Neural cell (in vitro differentiated cells): ENCODE measurements at regions not wholly inside any gene's neighbourhood (a gene's known extent, or its start where the extent isn't known, plus 50 kb on each side); places are given as distances from the start of the nearest gene placed in this dataset.

Source experiments
- H2AFZ ChIP-seq: fragments of 200-600, 300-800 bp; sonication (generic), shearing (Covaris generic); 2 replicates; pipeline ENCODE4 v1.6.0; 2014; ENCODE audit warnings: low read depth, mild to moderate bottlenecking, antibody characterized with exemption, low read length, moderate library complexity
- H3F3A ChIP-seq: fragments of 200-600 bp; shearing (Covaris generic); 2 replicates; pipeline ENCODE4 v1.6.1; 2016; ENCODE audit warnings: mild to moderate bottlenecking, moderate library complexity, mixed read lengths, antibody characterized with exemption, low read length; ENCODE audit not compliant: insufficient read depth, poor library complexity, severe bottlenecking
- H3K27ac ChIP-seq: fragments of 200-600, 300-800 bp; sonication (generic), shearing (Covaris generic); 2 replicates; pipeline ENCODE4 v1.5.1; 2014; ENCODE audit warnings: mild to moderate bottlenecking, low read length, moderate library complexity
- H3K27me3 ChIP-seq: fragments of 300-800, 200-600 bp; sonication (generic), shearing (Covaris generic); 2 replicates; pipeline ENCODE4 v1.6.0; 2014; ENCODE audit warnings: mild to moderate bottlenecking, low read depth, low read length, moderate library complexity; ENCODE audit not compliant: insufficient read depth
- H3K36me3 ChIP-seq: fragments of 300-800, 200-600 bp; sonication (generic), shearing (Covaris generic); 2 replicates; pipeline ENCODE4 v1.5.1; 2014; ENCODE audit warnings: mild to moderate bottlenecking, antibody characterized with exemption, low read length, moderate library complexity; ENCODE audit not compliant: insufficient read depth
- H3K4me2 ChIP-seq: fragments of 300-800, 200-600 bp; sonication (generic), shearing (Covaris generic); 2 replicates; pipeline ENCODE4 v1.6.0; 2014; ENCODE audit warnings: mild to moderate bottlenecking, low read length
- H3K4me3 ChIP-seq: fragments of 300-800, 200-600 bp; sonication (generic), shearing (Covaris generic); 2 replicates; pipeline ENCODE4 v1.5.1; 2014; ENCODE audit warnings: mild to moderate bottlenecking, low read length, moderate library complexity
- H3K79me2 ChIP-seq: fragments of 200-600 bp; shearing (Covaris generic); replicated peaks from 2 replicates; pipeline ENCODE4 v1.6.0; 2014; ENCODE audit warnings: mild to moderate bottlenecking, low read length, moderate library complexity; ENCODE audit not compliant: insufficient read depth
- H3K9ac ChIP-seq: fragments of 300-800, 200-600 bp; sonication (generic), shearing (Covaris generic); 2 replicates; pipeline ENCODE4 v1.6.1; 2016; ENCODE audit warnings: mild to moderate bottlenecking, low read length, mixed read lengths
- H3K9me2 ChIP-seq: fragments of 200-600 bp; shearing (Covaris generic); 2 replicates; pipeline ENCODE4 v1.6.1; 2016; ENCODE audit warnings: mild to moderate bottlenecking, low read length, mixed read lengths; ENCODE audit not compliant: insufficient read depth
- H3K9me3 ChIP-seq: fragments of 200-600, 300-800 bp; sonication (generic), shearing (Covaris generic); 2 replicates; pipeline ENCODE4 v1.6.1; 2016; ENCODE audit warnings: mild to moderate bottlenecking, mixed run types, low read length, moderate library complexity, mixed read lengths
- H4K20me1 ChIP-seq: fragments of 200-600 bp; shearing (Covaris generic); 2 replicates; pipeline ENCODE4 v1.6.1; 2016; ENCODE audit warnings: mild to moderate bottlenecking, mixed run types; ENCODE audit not compliant: insufficient read depth
- CTCF ChIP-seq: fragments of 450-650 bp; IDR thresholded peaks from 2 replicates; pipeline ENCODE4 v1.5.1; 2014; ENCODE audit warnings: antibody characterized with exemption, mild to moderate bottlenecking, moderate library complexity; ENCODE audit not compliant: poor library complexity, severe bottlenecking
- EP300 ChIP-seq: fragments of 450-650 bp; conservative IDR thresholded peaks from 2 replicates; pipeline ENCODE4 v1.6.1; 2014; ENCODE audit warnings: antibody characterized with exemption, mild to moderate bottlenecking, moderate library complexity; ENCODE audit not compliant: poor library complexity, severe bottlenecking
- EZH2 ChIP-seq: fragments of 200-600, 300-800 bp; shearing (Covaris generic), sonication (generic); IDR thresholded peaks from 2 replicates; pipeline ENCODE4 v1.6.1; 2014; ENCODE audit warnings: antibody characterized with exemption, low read length, borderline replicate concordance, mild to moderate bottlenecking; ENCODE audit not compliant: insufficient read depth, poor library complexity, severe bottlenecking
- MXI1 ChIP-seq: fragments of 450-650 bp; conservative IDR thresholded peaks from 2 replicates; pipeline ENCODE4 v1.6.1; 2014; ENCODE audit warnings: antibody characterized with exemption, mild to moderate bottlenecking; ENCODE audit not compliant: poor library complexity, severe bottlenecking
- POLR2AphosphoS5 ChIP-seq: IDR thresholded peaks from 2 replicates; pipeline ENCODE4 v1.6.1; 2012
- RAD21 ChIP-seq: fragments of 450-650 bp; conservative IDR thresholded peaks from 2 replicates; pipeline ENCODE4 v1.6.1; 2014; ENCODE audit warnings: antibody characterized with exemption, mild to moderate bottlenecking, moderate library complexity
- REST ChIP-seq: IDR thresholded peaks from 2 replicates; pipeline ENCODE4 v1.6.1; 2012; ENCODE audit warnings: borderline replicate concordance
- SMC3 ChIP-seq: fragments of 450-650 bp; conservative IDR thresholded peaks from 2 replicates; pipeline ENCODE4 v1.6.1; 2014; ENCODE audit warnings: antibody characterized with exemption, mild to moderate bottlenecking, moderate library complexity; ENCODE audit not compliant: poor library complexity
- TAF1 ChIP-seq: IDR thresholded peaks from 2 replicates; pipeline ENCODE4 v1.6.1; 2012; ENCODE audit warnings: low read depth

- TF ChIP-seq MXI1 (no peak), EZH2 (no peak), REST (no peak)
- Histone ChIP-seq H3K9me2 (no peaks in the 10 kb centered on the region), H3K4me2 (no peak overlapping the region), H3K9ac (no peak overlapping the region), H3K9me3 (no peaks in the 10 kb centered on the region), H3F3A (peaks cover 7% of the 10 kb centered on the region), H3K27ac (no peak overlapping the region), H3K79me2 (no peaks in the 10 kb centered on the region), H3K27me3 (no peaks in the 10 kb centered on the region), H2AFZ (no peak overlapping the region), H4K20me1 (no peaks in the 10 kb centered on the region), H3K4me3 (no peak overlapping the region), H3K36me3 (no peaks in the 10 kb centered on the region)
These were observed 181.6 kb upstream of the MBNL1 start for GRCh38 chr3:152087153-152087552.

GRCh38 chr3:152089528-152089927 lies 179.2 kb upstream of the MBNL1 start:
- Histone ChIP-seq H3K4me3 (no peak overlapping the region), H2AFZ (no peak overlapping the region), H3K27me3 (no peaks in the 10 kb centered on the region), H3K9me2 (no peaks in the 10 kb centered on the region), H3K27ac (peak overlapping the region; percentile 15), H3K9me3 (no peaks in the 10 kb centered on the region), H4K20me1 (no peaks in the 10 kb centered on the region), H3K79me2 (no peaks in the 10 kb centered on the region), H3K4me2 (peak overlapping the region; percentile 12), H3F3A (no peaks in the 10 kb centered on the region), H3K9ac (no peak overlapping the region), H3K36me3 (no peaks in the 10 kb centered on the region)
- TF ChIP-seq EZH2 (no peak), EP300 (peak; percentile 64), POLR2AphosphoS5 (peak; percentile 29)

- TF ChIP-seq REST (no peak), SMC3 (no peak), TAF1 (no peak), EZH2 (no peak), CTCF (no peak), MXI1 (no peak), RAD21 (no peak), EP300 (no peak), POLR2AphosphoS5 (no peak)
- Histone ChIP-seq H3K27me3 (no peaks in the 10 kb centered on the region), H3K9me2 (no peaks in the 10 kb centered on the region), H3K36me3 (no peaks in the 10 kb centered on the region), H3K9me3 (no peaks in the 10 kb centered on the region), H3K79me2 (no peaks in the 10 kb centered on the region), H3K27ac (no peak overlapping the region), H3F3A (no peaks in the 10 kb centered on the region), H2AFZ (no peak overlapping the region), H4K20me1 (no peaks in the 10 kb centered on the region), H3K4me3 (no peak overlapping the region), H3K4me2 (no peak overlapping the region), H3K9ac (no peak overlapping the region)
These were observed 177.0 kb upstream of the MBNL1 start for GRCh38 chr3:152091725-152092124.
